Erythroblast (primary cell): ENCODE measurements at regions not wholly inside any gene's neighbourhood (a gene's known extent, or its start where the extent isn't known, plus 50 kb on each side); places are given as distances from the start of the nearest gene placed in this dataset.

Source experiments
- DNase-seq, 2 experiments: peaks; one replicate each; lab custom pipeline; 2025; lab: John Stamatoyannopoulos, UW
- GATA1 ChIP-seq: IDR thresholded peaks from 2 replicates; pipeline ENCODE4 v1.6.1; 2011; ENCODE audit warnings: low read depth, mild to moderate bottlenecking, control low read depth, low read length, moderate library complexity
- POLR2A ChIP-seq: IDR thresholded peaks from 2 replicates; pipeline ENCODE4 v1.6.1; 2011; ENCODE audit warnings: mild to moderate bottlenecking, low read length

DNA sequence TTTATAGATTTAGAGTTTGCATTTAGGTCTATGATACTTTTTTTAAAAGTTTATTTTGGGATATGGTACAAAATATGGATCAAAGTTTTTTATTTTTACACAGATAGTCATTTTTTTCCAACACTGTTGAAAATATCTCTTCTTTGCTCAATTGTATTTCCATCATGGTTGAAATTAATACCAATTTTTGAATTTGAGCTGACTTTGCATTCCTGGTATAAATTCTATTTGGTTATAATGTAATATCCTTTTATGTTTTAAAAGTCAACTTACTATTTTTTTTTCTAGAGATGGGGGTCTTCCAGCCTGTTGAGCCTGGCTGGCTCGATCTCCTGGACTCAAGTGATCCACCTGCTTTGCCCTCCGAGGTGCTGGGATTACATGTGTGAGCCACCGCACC, 620.1 kb downstream of the OLFM4 start:
- DNase-seq: no peak
- TF ChIP-seq GATA1 (no peak), POLR2A (no peak)

DNA sequence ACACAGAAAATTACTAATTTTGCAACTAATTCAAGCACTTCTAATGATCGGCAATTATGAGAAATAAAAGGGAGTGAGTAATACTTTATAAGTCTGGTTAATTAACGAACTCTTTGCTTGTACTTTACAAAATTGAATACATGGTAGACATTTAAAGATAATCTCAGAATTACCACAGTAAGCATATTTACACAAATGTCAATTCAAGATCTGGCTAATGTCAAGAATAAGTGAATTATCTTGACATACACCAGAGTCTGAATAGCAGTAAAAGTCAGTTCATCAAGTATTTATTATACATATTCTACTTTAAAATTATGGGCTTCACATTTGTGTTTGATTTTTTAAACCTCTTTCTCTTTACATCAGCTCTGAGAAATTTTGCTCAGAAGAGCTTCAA, 643.4 kb downstream of the OLFM4 start:
- no peak for DNase-seq
- no peak for TF ChIP-seq POLR2A
- TF ChIP-seq GATA1: no peak

GRCh38 chr13:53683146-53683545, 654.5 kb downstream of the OLFM4 start:
- TF ChIP-seq GATA1: no peak
- no peak for TF ChIP-seq POLR2A
- no peak for DNase-seq

DNA sequence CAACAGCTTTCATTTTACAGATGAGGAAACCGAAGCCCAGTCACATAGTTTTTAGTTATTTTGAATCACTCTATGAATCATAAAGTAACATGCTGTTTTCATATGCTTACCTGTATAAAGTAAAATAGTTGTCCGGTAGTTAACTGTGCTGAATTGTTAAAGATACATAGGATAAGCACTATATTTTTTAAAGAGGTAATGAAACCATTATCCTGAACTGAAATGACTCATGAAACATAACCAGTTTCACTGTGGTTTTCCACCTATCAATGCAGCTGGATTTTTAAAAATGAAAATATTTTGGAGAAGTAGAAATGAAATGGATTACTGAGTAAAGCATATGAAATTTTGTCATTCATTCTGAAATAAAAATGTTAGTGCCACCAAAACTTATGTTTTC, 655.0 kb downstream of the OLFM4 start:
- TF ChIP-seq POLR2A (no peak), GATA1 (no peak)

GRCh38 chr13:53691417-53691816, 662.8 kb downstream of the OLFM4 start:
- TF ChIP-seq GATA1 (no peak), POLR2A (no peak)
- DNase-seq: no peak

More for the DNA sequence above, 655.0 kb downstream of the OLFM4 start:
- no peak for DNase-seq

DNA sequence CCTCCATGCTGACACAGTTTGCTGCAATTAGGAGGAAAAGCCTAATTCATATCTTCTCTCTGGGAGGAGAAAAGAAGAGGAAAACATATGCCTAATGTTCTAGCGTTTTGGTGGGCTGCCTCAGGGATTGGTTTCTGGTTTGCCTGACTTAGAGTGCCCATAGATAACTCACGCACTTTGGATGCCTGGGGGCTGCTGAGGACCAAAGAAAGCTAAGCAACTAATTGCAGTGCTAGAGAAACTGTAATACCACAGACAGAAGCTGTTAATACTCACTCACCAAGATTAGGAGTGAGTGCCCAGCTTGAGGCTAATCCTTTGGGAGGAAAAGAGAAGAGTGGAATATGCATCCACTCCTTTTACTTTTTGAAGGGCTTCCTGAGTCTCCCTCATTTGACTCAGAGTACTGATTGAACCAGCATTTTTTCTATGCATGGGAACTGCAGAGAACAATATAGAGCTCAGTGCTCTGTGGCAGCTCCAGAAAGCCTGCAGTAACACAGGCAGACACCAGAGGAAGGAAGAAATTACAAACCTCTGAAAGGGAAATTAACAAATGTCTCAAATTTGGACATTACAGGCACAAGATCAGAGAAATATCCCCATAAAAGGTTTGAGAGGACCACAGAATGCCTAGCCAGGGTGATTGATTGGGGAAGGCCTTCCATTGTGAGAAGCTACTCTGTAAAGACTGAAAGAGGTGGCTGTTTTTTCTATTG, 666.4 kb downstream of the OLFM4 start:
- no peak for TF ChIP-seq POLR2A
- TF ChIP-seq GATA1: no peak
- no peak for DNase-seq

DNA sequence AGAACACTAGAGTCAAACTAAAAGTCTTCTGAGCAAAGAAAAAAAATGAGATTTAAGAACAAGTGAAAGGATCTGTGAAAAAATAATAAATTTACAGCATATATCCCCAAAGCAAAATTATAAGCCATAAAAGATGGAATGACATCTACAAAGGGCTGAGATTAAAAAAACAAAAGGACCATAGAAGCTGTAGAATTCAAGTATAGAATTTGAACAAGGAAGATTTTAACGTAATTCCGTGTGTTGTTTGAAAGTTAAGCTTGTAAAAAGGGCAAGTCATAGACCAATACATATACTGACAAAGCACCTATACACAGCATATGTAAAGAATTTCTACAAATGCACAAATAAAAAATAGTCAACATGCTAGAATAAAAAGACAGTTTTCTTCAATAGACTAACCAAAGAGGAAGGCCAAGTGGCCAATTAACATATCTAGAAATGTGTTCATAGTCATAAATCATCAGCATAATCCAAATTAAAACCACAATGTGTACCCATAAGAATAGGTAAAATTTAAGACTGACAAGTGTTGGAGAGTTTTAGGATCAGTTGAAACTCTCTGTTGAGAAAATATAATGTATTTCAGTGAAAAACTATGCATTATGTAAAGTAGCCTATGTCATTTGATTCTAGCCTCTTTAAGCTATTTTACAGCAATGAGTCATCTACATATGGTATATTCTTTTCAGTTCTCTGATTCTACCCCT, 674.9 kb downstream of the OLFM4 start:
- no peak for DNase-seq
- TF ChIP-seq POLR2A (no peak), GATA1 (no peak)

GRCh38 chr13:53719281-53719680, 690.7 kb downstream of the OLFM4 start:
- no peak for TF ChIP-seq POLR2A
- DNase-seq: no peak

DNA sequence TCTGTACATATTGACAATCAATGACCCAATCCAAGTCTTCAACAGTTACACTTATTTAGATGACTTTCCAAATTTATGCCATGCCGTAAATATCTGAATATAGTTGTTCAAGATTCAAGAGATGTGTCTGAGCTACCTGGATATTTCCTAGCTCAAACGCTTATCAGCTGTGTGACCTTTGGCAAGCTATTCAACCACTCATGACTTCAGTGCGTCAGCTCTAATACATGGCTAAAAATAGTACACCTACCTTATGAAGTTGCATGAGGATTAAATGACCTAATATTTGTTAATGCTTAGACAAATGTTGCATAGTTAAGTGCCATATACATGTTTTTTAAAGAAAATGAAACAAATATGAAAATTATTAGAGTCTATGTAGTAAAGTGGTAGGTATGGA, 704.1 kb downstream of the OLFM4 start:
- no peak for DNase-seq
- TF ChIP-seq GATA1 (no peak), POLR2A (no peak)

GRCh38 chr13:53743906-53744305, 715.3 kb downstream of the OLFM4 start:
- TF ChIP-seq POLR2A (no peak), GATA1 (no peak)
- DNase-seq: no peak

DNA sequence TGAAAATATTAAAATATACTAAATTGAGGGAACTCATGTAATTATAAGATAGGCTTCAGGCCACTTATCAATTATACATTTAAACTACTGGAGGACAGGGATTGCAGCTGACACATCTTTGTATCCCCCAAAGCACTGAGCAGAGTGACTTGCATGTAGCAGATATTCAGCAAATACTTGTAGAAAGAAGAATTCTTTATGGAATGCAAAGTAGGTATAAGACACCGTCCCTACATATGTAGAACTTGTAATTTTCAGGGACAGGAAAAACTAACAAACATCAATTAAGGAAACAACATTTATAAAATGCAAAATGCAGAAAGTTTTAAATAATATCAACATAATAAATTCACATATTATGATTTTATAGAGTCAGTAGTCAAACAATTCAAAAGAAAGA, 719.2 kb downstream of the OLFM4 start:
- TF ChIP-seq POLR2A (no peak), GATA1 (no peak)
- DNase-seq: no peak

- TF ChIP-seq POLR2A (no peak), GATA1 (no peak)
- DNase-seq: no peak
Measured at GRCh38 chr13:53749306-53749705, 720.7 kb downstream of the OLFM4 start.

- TF ChIP-seq GATA1 (no peak), POLR2A (no peak)
- no peak for DNase-seq
Measured at GRCh38 chr13:53759016-53759415, 730.4 kb downstream of the OLFM4 start.

DNA sequence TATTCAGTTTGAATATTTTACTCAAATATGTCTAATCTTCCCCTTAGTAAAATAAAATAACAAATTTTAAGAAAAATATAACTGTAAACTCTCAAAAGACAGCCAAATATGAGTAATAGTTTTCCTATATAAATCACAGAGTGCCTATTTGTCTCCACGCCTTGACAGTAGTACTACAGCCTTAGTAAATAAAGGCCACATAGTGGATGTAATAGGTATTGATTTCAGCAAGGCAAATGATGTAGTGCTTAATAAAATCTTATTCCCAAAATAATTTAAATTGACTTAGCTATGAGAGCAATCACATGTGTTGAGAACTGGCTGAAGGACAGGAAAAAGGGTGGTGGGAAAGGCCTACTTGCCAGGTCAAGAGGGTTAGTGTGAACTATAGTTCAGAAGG, 747.2 kb downstream of the OLFM4 start:
- TF ChIP-seq POLR2A: no peak
- TF ChIP-seq GATA1: no peak
- no peak for DNase-seq
